SKM-1 (cell line): ENCODE measurements at regions not wholly inside any gene's neighbourhood (a gene's known extent, or its start where the extent isn't known, plus 50 kb on each side); places are given as distances from the start of the nearest gene placed in this dataset.

ENCODE experiments used
- DNase-seq: peaks from one replicate; lab custom pipeline; 2025; ENCODE audit not compliant: unreplicated experiment; lab: John Stamatoyannopoulos, UW

- DNase-seq = no peak
These were observed 498.7 kb downstream of the TENT5A start for GRCh38 chr6:81253821-81254220.

GRCh38 chr6:81252231-81252630 lies 500.2 kb downstream of the TENT5A start:
- DNase-seq = no peak

DNA sequence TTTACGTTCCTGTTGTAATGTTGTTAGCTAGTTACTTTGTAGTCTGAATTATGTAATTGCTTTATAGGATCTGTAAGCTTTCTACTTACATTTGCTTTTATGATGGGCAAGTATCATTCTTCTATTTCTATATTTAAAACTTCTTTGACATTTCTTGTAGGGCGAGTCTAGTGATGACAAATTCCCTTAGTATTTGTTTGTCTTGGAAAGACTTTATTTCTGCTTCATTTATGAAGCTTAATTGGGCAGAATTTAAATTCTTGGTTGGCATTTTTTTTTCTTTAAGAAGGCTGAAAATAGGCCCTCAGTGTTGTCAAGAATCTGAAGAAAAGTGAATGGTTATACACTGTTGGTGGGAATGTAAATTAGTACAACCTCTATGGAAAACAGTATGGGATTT lies 506.3 kb downstream of the TENT5A start:
- no peak for DNase-seq

GRCh38 chr6:81242624-81243023 lies 509.9 kb downstream of the TENT5A start:
- no peak for DNase-seq

DNA sequence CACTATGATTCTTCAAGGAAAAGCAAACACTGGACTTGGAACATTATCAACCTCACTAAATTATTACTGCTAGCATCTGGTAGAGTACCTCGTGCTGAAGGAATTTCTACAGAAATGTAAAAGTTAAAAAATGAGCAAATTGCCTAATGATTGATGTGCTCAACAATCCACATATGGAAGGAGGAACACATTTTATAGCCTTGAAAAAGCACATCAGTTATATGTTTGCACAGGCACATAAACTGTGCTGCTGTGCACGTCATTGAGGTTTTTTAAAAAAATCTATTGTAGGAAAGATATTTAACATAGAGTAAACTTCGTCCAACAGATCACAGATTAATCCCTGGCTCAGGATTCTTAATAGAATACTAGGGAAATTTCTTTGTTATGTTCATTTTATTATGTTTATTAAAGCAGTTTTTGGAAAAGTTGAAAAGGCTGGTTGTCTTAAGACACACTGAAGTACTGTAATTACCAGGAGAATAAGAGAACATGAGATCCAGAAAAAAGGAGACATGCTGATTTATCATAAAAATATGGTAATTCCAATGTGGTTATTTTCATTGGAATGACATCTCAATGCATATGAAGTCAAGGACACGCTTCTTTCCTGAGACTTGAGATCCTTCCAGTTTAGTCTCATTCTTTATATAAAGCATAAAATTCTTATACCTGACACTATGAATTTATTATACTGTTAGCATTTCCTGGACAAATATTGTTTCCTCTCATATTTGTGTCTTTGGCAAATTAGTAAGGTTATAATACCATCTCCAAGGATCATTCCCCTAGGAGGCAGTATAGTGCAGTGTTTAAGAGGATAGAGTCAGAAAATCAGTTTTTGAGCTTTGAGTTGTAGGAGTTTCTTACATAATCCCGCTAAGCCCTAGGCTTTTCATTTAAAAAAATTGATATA lies 511.1 kb downstream of the TENT5A start:
- DNase-seq = no peak

DNA sequence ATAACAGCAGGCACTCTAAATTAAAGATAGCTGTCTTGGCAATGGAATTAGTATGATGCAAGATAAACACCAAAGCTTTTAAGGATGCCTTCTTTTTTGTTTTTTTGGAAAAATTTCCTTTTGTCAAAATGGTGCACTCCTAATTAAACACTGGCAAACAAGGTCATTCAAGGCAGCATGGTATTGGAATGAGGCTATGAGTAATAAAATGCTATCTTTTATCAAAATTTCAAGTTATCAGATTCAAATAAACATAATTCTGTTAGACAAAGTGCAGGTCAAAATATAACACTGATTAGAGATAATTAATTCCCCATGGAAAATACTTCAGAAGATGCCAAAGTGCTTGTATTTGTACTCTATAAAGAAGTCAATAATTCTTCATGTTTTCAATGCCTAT lies 514.1 kb downstream of the TENT5A start:
- DNase-seq = no peak

DNA sequence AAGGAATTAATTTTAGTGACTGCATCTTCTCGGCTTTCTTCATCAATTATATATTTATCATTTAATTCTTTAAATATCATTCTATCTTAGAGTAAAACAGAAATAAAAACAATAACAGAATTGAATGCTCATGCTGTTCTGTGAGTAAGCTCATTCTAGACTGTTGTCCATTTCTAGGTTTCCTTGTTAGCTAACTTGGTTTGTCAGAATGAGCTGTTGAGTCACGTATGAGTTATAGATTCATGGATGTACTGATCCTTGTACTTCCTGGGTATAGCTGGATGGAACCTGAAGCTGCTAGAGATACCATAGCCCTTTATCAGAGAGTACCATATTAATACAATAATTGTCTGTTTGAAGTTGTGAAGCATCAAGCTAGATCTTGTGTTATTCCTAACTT lies 515.3 kb downstream of the TENT5A start:
- DNase-seq = no peak

DNA sequence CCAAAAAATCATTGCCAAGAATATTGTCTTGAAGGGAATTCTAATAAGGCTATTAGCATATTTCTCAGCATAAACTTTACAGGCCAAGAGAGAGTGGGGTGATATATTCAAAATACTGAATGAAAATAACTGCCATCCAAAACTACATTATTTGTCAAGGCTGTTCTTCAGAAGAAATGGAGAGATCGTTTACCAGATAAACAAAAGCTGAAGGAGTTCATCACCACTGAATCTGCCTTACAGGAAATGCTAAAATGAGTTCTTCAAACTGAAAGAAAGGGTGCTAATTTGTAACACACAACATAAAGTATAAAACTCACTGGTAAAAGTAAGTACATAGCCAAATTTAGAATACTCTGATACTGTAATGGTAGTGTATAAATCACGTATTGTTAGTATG lies 517.0 kb downstream of the TENT5A start:
- DNase-seq = no peak

- DNase-seq = no peak
These were observed 518.5 kb downstream of the TENT5A start for GRCh38 chr6:81233990-81234389.

- DNase-seq = no peak
These were observed 523.4 kb downstream of the TENT5A start for GRCh38 chr6:81228912-81229555.

DNA sequence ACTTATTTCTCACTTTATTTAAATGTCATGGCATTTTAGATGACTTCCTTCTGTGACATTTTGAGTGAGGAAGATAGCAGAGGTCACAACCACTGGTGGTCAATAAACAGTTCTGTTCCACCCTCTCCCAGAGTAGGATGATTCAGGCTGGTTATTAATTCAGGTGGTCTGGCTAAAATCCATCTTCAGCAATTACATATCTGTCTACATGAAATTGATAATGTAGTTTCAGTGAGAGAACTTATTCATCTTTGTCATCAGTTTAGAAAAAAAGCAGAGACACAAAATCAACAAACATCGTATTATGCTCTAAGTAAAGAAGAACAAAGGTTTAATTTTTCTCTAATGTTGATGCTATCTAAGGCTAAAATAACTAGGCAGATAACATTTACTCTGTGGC lies 525.5 kb downstream of the TENT5A start:
- no peak for DNase-seq

DNA sequence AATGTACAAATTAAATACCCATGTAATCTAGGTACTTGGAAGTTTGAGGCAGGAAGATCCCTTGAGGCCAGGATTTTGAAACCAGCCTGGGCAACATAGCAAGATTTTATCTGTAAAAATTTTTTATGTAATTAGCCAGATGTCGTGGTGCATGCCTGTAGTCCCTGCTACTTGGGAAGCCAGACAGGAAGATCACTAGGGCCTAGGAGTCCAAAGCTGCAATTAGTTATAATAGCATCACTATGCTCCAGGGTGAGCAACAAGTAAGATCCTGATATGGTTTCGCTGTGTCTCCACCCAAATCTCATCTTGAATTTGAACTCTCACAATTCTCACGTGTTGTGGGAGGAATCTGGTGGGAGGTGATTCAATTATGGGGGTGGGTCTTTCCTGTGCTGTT lies 535.8 kb downstream of the TENT5A start:
- DNase-seq = no peak

DNA sequence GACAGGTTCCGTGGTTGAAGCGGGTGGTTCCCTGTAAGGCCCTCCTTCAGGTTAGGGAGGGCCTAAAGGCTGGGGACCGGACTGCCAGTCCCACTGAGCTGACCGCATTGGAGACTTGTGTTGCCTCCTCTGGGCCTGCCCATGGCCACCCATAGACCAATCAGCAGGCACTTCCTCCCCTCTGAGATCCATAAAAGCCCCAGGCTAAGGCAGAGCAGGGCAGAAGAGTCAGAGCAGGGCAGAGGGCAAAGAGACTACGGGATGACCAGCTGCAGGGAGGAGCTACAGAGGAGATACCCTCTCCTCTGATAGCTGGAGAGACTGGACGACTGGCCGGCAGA lies 537.4 kb downstream of the TENT5A start:
- no peak for DNase-seq

DNA sequence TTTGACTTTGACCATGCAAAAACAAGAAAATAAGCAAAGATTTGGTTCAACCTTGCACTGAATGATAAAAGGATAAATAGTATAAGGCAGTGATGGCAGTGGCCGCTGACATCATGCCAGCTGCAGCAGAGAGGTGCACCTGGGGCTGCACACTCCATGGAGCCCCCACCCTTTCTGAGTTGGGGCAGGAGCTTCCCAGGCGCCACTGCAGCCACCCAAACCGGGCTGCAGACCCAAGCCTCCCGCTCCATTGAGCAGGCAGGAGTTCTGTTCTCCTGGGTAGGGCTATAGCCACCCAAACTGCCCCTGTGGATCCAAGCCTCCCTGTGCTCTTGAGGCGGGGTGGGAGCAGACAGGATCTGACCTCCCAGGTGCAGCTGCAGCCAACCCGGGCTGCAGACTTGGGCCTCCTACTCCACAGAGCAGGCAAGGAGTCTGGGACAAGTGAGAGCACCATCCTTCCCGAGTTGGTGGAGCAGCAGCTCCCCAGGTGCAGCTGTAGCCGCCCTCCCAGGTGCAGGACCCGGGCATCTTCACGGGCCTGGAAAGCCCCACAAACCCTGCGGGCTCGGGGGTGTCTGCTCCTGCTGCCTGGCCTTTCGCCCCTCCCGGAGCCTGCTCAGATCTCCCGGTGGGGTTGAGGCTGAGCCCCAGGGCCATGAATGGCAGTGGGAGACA lies 537.9 kb downstream of the TENT5A start:
- no peak for DNase-seq

DNA sequence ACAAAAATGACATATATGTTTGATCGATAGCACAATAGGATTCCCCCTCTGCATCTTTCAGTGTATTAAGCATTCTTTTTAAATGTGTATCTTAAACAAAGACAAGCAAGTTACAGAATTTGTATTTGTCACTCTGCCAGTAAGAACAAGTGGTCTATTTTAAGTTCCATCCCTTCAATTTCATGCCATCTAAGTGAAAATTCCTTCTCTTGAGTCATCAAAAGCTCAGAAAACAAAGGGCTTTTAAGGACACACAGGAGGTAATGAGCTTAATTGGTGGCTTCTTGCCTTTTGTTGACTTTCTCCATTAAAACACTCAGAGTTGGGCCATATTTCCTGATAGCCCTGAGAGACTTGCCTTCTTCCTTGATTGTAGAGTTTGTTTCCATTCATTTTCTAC lies 547.8 kb downstream of the TENT5A start:
- no peak for DNase-seq

DNA sequence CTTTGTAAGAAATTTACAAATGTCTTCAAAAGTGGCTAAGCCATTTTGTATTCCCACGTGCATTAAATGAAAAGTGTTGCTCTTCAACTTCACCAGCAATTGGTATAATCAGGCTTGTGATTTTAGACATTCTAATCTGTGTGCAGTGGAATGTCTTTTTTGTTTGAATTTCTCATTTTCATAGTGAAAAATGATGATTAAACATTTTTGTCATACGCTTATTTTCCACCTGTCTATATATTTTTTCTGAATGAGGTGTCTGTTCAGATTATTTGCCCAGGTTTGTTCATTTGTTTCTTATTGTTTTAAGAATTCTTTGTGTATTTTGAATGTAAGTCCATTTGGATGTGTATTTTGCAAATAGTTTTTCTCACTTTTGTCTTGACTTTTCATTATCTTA lies 558.1 kb downstream of the TENT5A start:
- DNase-seq = no peak

- DNase-seq = no peak
These were observed 580.3 kb downstream of the TENT5A start for GRCh38 chr6:81172056-81172740.

- no peak for DNase-seq
These were observed 583.3 kb downstream of the TENT5A start for GRCh38 chr6:81169166-81169565.

DNA sequence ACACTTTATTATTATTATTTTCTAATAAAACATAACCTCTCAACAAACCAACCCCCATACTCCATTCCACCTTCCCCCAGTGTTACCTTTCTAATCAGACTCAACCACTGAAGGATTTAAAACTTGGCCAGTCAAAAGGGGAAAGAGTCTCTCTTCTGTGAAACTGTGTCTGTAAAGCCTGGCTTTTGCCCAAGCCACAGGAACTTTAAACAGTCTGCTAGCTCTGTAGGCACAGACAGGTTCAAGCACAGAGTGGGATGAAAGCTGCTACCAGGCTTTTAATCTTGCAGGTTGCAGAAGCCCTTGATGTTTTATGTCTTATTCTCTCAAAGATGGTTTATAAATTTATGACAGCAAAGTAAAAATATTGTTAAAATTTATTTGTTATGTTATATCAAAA lies 585.7 kb downstream of the TENT5A start:
- DNase-seq = no peak

DNA sequence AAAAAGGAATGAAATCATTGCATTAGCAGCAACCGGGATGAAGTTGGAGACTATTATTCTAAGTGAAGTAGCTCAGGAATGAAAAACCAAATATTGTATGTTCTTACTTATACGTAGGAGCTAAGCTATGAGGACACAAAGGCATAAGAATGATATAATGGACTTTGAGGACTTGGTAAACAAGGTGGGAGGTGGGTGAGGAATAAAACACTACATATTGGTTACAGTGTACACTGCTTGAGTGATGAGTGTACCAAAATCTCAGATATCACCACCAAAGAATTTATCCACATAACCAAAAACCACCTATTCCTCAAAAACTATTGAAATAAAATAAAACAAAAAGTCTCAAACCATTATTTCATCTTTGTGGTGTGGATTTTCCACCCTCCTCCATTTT lies 593.5 kb downstream of the TENT5A start:
- DNase-seq = no peak

- no peak for DNase-seq
These were observed 603.7 kb downstream of the TENT5A start for GRCh38 chr6:81148751-81149150.

- DNase-seq = no peak
These were observed 607.0 kb downstream of the TENT5A start for GRCh38 chr6:81145506-81145905.
